Spleen (tissue), 11 donors: ENCODE measurements at regions not wholly inside any gene's neighbourhood (a gene's known extent, or its start where the extent isn't known, plus 50 kb on each side); places are given as distances from the start of the nearest gene placed in this dataset.

Source experiments
- DNase-seq: peaks from one replicate; pipeline ENCODE4 v3.0.0-alpha.2; 2020
- H3K27ac ChIP-seq, 8 donors: fragments of 200-600 bp; sonication (generic) in 7 of 8; 1 replicate in 4 of 8; 2 replicates in 4 of 8; pipeline versions ENCODE4 v1.5.0 to v1.8.0; 2016 to 2021; ENCODE audit warnings: inconsistent platforms in 4 of 8, mild to moderate bottlenecking in 4 of 8, moderate library complexity in 1 of 8
- H3K27me3 ChIP-seq, 7 donors: fragments of 200-600 bp; sonication (generic) in 6 of 7; replicated peaks in 1 of 7; 1 replicate in 4 of 7; 2 replicates in 3 of 7; pipeline versions ENCODE4 v1.5.0 to v1.8.0; 2016 to 2021; ENCODE audit warnings: inconsistent platforms in 3 of 7, mild to moderate bottlenecking in 1 of 7
- H3K36me3 ChIP-seq, 6 donors: fragments of 200-600 bp; sonication (generic) in 5 of 6; 1 replicate in 4 of 6; 2 replicates in 2 of 6; pipeline versions ENCODE4 v1.5.0 to v1.8.0; 2016 to 2021; ENCODE audit warnings: inconsistent platforms in 2 of 6
- H3K4me1 ChIP-seq, 6 donors: fragments of 200-600 bp; sonication (generic) in 5 of 6; 1 replicate in 3 of 6; 2 replicates in 3 of 6; pipeline versions ENCODE4 v1.5.0 to v1.8.0; 2016 to 2021; ENCODE audit warnings: inconsistent platforms in 3 of 6
- H3K4me3 ChIP-seq, 8 donors: fragments of 200-600 bp; sonication (generic) in 7 of 8; 1 replicate in 4 of 8; 2 replicates in 4 of 8; pipeline versions ENCODE4 v1.5.0 to v1.8.0; 2016 to 2021; ENCODE audit warnings: inconsistent platforms in 4 of 8, mild to moderate bottlenecking in 4 of 8, moderate library complexity in 2 of 8
- H3K9me3 ChIP-seq, 8 donors: fragments of 200-600 bp; sonication (generic) in 7 of 8; 1 replicate in 4 of 8; 2 replicates in 4 of 8; pipeline versions ENCODE4 v1.5.0 to v1.8.0; 2016 to 2021; ENCODE audit warnings: inconsistent platforms in 4 of 8
- CTCF ChIP-seq, 11 experiments: fragments of 200-600 bp in 7 of 11; fragments of 450-650 bp in 4 of 11; sonication (generic) in 4 of 11; IDR thresholded peaks in 8 of 11; conservative IDR thresholded peaks in 3 of 11; 1 replicate in 7 of 11; 2 replicates in 4 of 11; pipeline versions ENCODE4 v1.4.0 to v1.8.0; 2016 to 2021; ENCODE audit warnings: antibody characterized with exemption in 11 of 11, inconsistent platforms in 4 of 11, mild to moderate bottlenecking in 1 of 11
- POLR2A ChIP-seq, 3 donors: fragments of 450-650 bp; IDR thresholded peaks; one replicate each; pipeline ENCODE4 v1.5.1; 2017; ENCODE audit warnings: antibody characterized with exemption in 3 of 3, mild to moderate bottlenecking in 1 of 3
- POLR2AphosphoS5 ChIP-seq, 3 donors: sonication (generic); formaldehyde crosslinking; IDR thresholded peaks; one replicate each; pipeline ENCODE4 v1.5.1; 2017; ENCODE audit warnings: antibody characterized with exemption in 3 of 3
- WGBS, 5 donors: extraction: QIAGEN DNeasy Blood & Tissue Kit in 3 of 5; methylation state at CpG; one replicate each; pipeline versions ENCODE4 v1.1.5 to v1.1.7; 2013 to 2018; 5-methylcytosine and 5-hydroxymethylcytosine counted together
- intact Hi-C: fragments of 100-400 bp; cut with DNase I; formaldehyde crosslinking; loops from one replicate; pipeline ENCODE4 v1.15.0; 2023; ENCODE audit warnings: low total_unique reads
- donor health status: healthy with polysubstance abuse.
- donor health status: DM: no; HTN: no; CAD: no; lungs with moderate emphysema.
- donor health status: DM: no; HTN: no; CAD: no.
- donor health status: Bipolar disorder and iron deficiency.
- donor health status: healthy.
- donor health status: DM: no; HTN: no; CAD: no.
- donor health status: DM: yes; HTN: yes; CAD: no.

- H3K9me3 ChIP-seq, result no peaks in the 10 kb centered on the region
- H3K27me3 ChIP-seq, result no peaks in the 10 kb centered on the region
- TF ChIP-seq POLR2A (IDR thresholded peaks at IDR 0.05) (no peak), CTCF (IDR thresholded peaks at IDR 0.05 in 8 of 11, conservative IDR thresholded peaks at IDR 0.05 in 3 of 11) (no peak), POLR2AphosphoS5 (IDR thresholded peaks at IDR 0.05) (no peak)
- H3K27ac ChIP-seq, result no peak overlapping the region
- H3K4me1 ChIP-seq, result no peaks in the 10 kb centered on the region
- H3K4me3 ChIP-seq, result no peak overlapping the region
- WGBS, 5 donors, result 62 to 81% (median 76%) methylated on average over 3 of the region's 3 CpGs
- no peak for DNase-seq
- no peaks in the 10 kb centered on the region for H3K36me3 ChIP-seq
- intact Hi-C loops, result no loop called here
Measured at GRCh38 chr6:164163239-164163638, 748.7 kb downstream of the QKI start.

- Histone ChIP-seq H3K27ac (no peak overlapping the region), H3K9me3 (no peaks in the 10 kb centered on the region), H3K36me3 (no peaks in the 10 kb centered on the region), H3K4me3 (no peak overlapping the region), H3K4me1 (no peaks in the 10 kb centered on the region), H3K27me3 (no peaks in the 10 kb centered on the region)
- WGBS, 5 donors, result 71 to 84% (median 82%) methylated on average over 3 of the region's 3 CpGs
- TF ChIP-seq POLR2A (IDR thresholded peaks at IDR 0.05) (no peak), POLR2AphosphoS5 (IDR thresholded peaks at IDR 0.05) (no peak), CTCF (IDR thresholded peaks at IDR 0.05 in 8 of 11, conservative IDR thresholded peaks at IDR 0.05 in 3 of 11) (no peak)
- DNase-seq, result no peak
- intact Hi-C loops, result no loop called here
Measured at GRCh38 chr6:164159061-164159460, 744.5 kb downstream of the QKI start.

GRCh38 chr6:164154588-164154987, 740.1 kb downstream of the QKI start:
- no peaks in the 10 kb centered on the region for H3K36me3 ChIP-seq
- no peak for TF ChIP-seq CTCF (IDR thresholded peaks at IDR 0.05 in 8 of 11, conservative IDR thresholded peaks at IDR 0.05 in 3 of 11)
- no peak for TF ChIP-seq POLR2A (IDR thresholded peaks at IDR 0.05)
- TF ChIP-seq POLR2AphosphoS5 (IDR thresholded peaks at IDR 0.05), result no peak
- 60 to 87% (median 73%) methylated on average over 1 of the region's 1 CpG for WGBS, 5 donors
- no peak overlapping the region for H3K4me3 ChIP-seq
- H3K27ac ChIP-seq, result no peak overlapping the region
- no peaks in the 10 kb centered on the region for H3K27me3 ChIP-seq
- H3K9me3 ChIP-seq, result no peaks in the 10 kb centered on the region
- intact Hi-C loops, result no loop called here
- no peak for DNase-seq
- H3K4me1 ChIP-seq, result no peaks in the 10 kb centered on the region

GRCh38 chr6:164152611-164153010, 738.1 kb downstream of the QKI start:
- Histone ChIP-seq H3K27me3 (no peaks in the 10 kb centered on the region), H3K27ac (no peak overlapping the region), H3K9me3 (peaks cover 0 to 3% (median 0%) of the 10 kb centered on the region in 8 donors), H3K4me3 (no peak overlapping the region), H3K4me1 (no peaks in the 10 kb centered on the region), H3K36me3 (no peaks in the 10 kb centered on the region)
- TF ChIP-seq CTCF (IDR thresholded peaks at IDR 0.05 in 8 of 11, conservative IDR thresholded peaks at IDR 0.05 in 3 of 11) (no peak), POLR2A (IDR thresholded peaks at IDR 0.05) (no peak), POLR2AphosphoS5 (IDR thresholded peaks at IDR 0.05) (no peak)
- WGBS, 5 donors, result 68 to 79% (median 74%) methylated on average over 3 of the region's 3 CpGs
- intact Hi-C loops, result no loop called here
- DNase-seq, result no peak
